Ascending aorta (tissue), 2 donors: ENCODE measurements at regions not wholly inside any gene's neighbourhood (a gene's known extent, or its start where the extent isn't known, plus 50 kb on each side); places are given as distances from the start of the nearest gene placed in this dataset.

Source experiments
- DNase-seq, 2 donors: peaks; one replicate each; pipeline ENCODE4 v3.0.0-alpha.2; 2019; ENCODE audit warnings: low spot score in 2 of 2
- H3K27ac ChIP-seq, 2 donors: fragments of 200-600 bp; sonication (generic); one replicate each; pipeline ENCODE4 v1.5.1; 2016 to 2017; ENCODE audit warnings: mild to moderate bottlenecking in 1 of 2
- H3K27me3 ChIP-seq: fragments of 200-600 bp; sonication (generic); one replicate; pipeline ENCODE4 v1.5.1; 2017
- H3K36me3 ChIP-seq, 2 donors: fragments of 200-600 bp; sonication (generic); one replicate each; pipeline ENCODE4 v1.5.1; 2016
- H3K4me1 ChIP-seq, 2 donors: fragments of 200-600 bp; sonication (generic); one replicate each; pipeline ENCODE4 v1.5.1; 2016 to 2017; ENCODE audit warnings: mild to moderate bottlenecking in 1 of 2
- H3K4me3 ChIP-seq, 2 donors: fragments of 200-600 bp; sonication (generic); one replicate each; pipeline ENCODE4 v1.5.1; 2016 to 2017; ENCODE audit warnings: mild to moderate bottlenecking in 1 of 2
- H3K9me3 ChIP-seq, 2 donors: fragments of 200-600 bp; sonication (generic); one replicate each; pipeline ENCODE4 v1.5.1; 2016
- intact Hi-C: fragments of 100-400 bp; cut with DNase I; formaldehyde crosslinking; loops from one replicate; pipeline ENCODE4 v1.15.1; 2023
- TF ChIP-seq, protein P1 (sequence below), 3 experiments: fragments of 200-600 bp in 2 of 3; fragments of 450-650 bp in 1 of 3; sonication (generic) in 2 of 3; IDR thresholded peaks; one replicate each; pipeline ENCODE4 v1.5.1; 2016 to 2019; ENCODE audit warnings: antibody characterized with exemption in 3 of 3, mild to moderate bottlenecking in 1 of 3, moderate library complexity in 1 of 3

DNA sequence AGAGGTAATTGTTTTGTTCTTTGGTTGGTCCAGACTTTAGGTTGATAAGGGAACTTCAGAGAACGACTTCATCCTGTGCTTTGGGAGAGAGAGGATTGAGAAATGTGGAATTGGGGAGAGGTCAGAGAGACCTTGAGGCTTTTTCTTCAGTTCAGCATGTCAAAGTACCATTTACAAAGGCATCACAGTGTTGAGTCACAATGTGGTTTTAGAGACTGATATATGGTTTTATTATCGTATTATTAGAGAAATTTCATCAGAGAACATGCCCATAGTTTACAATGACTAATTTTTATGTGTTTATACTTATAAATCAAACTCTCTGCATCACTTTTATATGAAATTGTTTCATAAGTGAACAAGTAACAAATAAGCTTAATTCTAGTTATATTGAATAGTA is 626.6 kb downstream of the DSC3 start:
- TF ChIP-seq, protein P1, sequence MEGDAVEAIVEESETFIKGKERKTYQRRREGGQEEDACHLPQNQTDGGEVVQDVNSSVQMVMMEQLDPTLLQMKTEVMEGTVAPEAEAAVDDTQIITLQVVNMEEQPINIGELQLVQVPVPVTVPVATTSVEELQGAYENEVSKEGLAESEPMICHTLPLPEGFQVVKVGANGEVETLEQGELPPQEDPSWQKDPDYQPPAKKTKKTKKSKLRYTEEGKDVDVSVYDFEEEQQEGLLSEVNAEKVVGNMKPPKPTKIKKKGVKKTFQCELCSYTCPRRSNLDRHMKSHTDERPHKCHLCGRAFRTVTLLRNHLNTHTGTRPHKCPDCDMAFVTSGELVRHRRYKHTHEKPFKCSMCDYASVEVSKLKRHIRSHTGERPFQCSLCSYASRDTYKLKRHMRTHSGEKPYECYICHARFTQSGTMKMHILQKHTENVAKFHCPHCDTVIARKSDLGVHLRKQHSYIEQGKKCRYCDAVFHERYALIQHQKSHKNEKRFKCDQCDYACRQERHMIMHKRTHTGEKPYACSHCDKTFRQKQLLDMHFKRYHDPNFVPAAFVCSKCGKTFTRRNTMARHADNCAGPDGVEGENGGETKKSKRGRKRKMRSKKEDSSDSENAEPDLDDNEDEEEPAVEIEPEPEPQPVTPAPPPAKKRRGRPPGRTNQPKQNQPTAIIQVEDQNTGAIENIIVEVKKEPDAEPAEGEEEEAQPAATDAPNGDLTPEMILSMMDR (IDR thresholded peaks at IDR 0.05): no peak
- Histone ChIP-seq H3K9me3 (no peaks in the 10 kb centered on the region), H3K27me3 (no peaks in the 10 kb centered on the region), H3K36me3 (no peaks in the 10 kb centered on the region), H3K27ac (no peak overlapping the region), H3K4me3 (no peak overlapping the region), H3K4me1 (no peaks in the 10 kb centered on the region)
- no peak for DNase-seq
- intact Hi-C loops: no loop called here

DNA sequence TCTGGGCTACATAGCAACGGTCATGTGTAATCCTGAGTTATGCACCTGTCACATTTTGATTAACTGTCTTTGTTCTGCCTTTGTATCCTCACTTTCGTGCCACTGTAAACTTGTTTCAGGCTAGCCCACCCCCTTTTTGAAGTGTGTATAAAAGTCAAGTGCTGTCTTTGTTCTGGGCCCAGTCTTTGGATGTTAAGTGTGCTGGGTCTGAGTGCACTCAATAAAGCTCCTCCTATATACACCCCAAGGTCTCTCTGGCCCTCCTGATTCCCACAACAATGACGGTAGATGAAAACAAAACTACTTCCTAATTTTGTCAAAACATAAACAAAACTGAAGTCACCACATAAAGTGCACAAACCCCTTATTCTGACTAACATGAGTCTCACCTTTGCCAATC is 633.4 kb downstream of the DSC3 start:
- TF ChIP-seq, protein P1 (IDR thresholded peaks at IDR 0.05): no peak
- Histone ChIP-seq H3K4me1 (no peaks in the 10 kb centered on the region), H3K27me3 (no peaks in the 10 kb centered on the region), H3K27ac (no peak overlapping the region), H3K36me3 (no peaks in the 10 kb centered on the region), H3K9me3 (no peaks in the 10 kb centered on the region), H3K4me3 (no peak overlapping the region)
- DNase-seq: no peak
- intact Hi-C loops: no loop called here

DNA sequence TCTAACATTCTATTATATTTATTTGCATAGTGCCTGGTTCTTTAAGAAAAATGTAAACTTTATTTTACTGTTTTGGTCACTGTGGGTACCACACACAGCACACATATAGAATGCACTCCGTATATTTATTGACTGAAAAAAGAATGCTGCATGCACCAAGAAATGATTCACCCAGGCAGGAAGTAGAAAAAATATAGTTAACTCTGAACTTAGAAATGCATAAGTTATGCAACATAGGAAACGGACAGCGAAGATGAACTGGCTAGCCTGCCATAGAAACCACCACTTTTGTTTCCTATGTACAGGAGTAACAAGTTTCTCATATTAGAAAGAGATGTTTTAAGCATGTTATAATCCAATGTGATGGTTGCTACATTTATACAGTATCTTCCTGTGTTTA is 635.8 kb downstream of the DSC3 start:
- no peak overlapping the region for H3K4me3 ChIP-seq
- no peaks in the 10 kb centered on the region for H3K9me3 ChIP-seq
- TF ChIP-seq, protein P1 (IDR thresholded peaks at IDR 0.05): no peak
- no peak for DNase-seq
- H3K4me1 ChIP-seq: no peaks in the 10 kb centered on the region
- intact Hi-C loops: no loop called here
- H3K27ac ChIP-seq: no peak overlapping the region
- no peaks in the 10 kb centered on the region for H3K27me3 ChIP-seq
- H3K36me3 ChIP-seq: no peaks in the 10 kb centered on the region

DNA sequence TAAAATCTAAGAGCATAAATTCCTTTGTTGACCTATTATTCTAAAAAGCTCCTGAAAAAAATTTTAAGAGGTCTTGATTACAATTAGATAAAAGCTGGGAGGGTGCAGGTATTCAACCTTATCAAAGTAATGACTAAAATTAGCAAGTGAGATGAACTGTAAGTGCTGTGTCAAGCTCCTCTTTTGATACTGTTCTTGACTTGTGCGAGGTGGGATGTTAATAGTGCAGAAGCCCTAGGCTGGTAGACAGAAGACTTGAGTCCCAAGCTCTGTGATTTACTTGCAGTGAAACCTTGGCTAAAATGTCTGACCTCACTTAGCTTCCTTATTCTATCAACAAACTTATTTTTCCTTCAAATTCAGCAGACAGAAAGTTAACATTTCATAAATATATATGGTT is 637.5 kb downstream of the DSC3 start:
- intact Hi-C loops: no loop called here
- no peak for DNase-seq
- Histone ChIP-seq H3K27ac (no peak overlapping the region), H3K36me3 (no peaks in the 10 kb centered on the region), H3K4me3 (no peak overlapping the region), H3K9me3 (no peaks in the 10 kb centered on the region), H3K4me1 (no peaks in the 10 kb centered on the region), H3K27me3 (no peaks in the 10 kb centered on the region)
- TF ChIP-seq, protein P1 (IDR thresholded peaks at IDR 0.05): no peak

DNA sequence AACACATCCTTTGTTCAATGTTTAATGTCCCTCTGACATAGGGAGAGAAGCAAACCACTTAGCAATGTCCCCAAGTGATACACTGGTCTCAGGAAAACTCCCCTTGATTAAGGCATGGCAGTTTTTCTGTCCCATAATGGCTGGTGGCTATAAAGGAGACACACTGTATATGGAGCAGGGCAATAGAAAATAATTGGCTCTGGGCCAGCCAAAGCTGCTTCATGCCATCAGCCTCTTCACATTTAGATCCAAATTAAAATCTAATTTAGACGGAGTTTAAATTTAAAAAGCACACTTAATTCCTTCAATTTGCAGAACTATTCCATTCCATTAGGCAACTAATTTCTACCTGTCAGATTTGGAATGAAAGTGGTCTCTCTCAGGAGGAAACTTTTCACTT is 638.1 kb downstream of the DSC3 start:
- no peaks in the 10 kb centered on the region for H3K36me3 ChIP-seq
- no peaks in the 10 kb centered on the region for H3K4me1 ChIP-seq
- no peaks in the 10 kb centered on the region for H3K9me3 ChIP-seq
- H3K27me3 ChIP-seq: no peaks in the 10 kb centered on the region
- intact Hi-C loops: no loop called here
- no peak for DNase-seq
- no peak overlapping the region for H3K4me3 ChIP-seq
- TF ChIP-seq, protein P1 (IDR thresholded peaks at IDR 0.05): no peak
- no peak overlapping the region for H3K27ac ChIP-seq

DNA sequence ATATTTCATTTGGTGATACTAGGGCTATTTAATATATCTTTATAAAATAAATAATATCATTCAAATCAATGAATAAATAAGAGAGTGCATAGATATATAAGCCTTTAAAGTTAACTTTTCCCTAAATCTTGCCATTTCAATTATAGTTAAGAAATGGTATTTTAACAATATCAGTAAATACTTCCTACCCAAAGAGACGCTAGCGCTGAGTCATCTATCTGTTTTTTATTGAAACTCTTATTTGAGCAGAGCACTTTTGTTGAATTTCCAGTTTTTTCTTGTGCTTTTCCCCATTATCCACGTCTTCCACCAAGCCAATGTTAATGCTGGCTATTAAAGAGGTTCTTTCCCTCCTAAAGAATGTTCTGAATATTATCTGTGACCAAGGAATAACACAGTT is 639.3 kb downstream of the DSC3 start:
- no peak overlapping the region for H3K4me3 ChIP-seq
- no peak overlapping the region for H3K27ac ChIP-seq
- intact Hi-C loops: no loop called here
- no peaks in the 10 kb centered on the region for H3K4me1 ChIP-seq
- no peaks in the 10 kb centered on the region for H3K27me3 ChIP-seq
- no peaks in the 10 kb centered on the region for H3K9me3 ChIP-seq
- no peaks in the 10 kb centered on the region for H3K36me3 ChIP-seq
- no peak for DNase-seq
- TF ChIP-seq, protein P1 (IDR thresholded peaks at IDR 0.05): no peak
